ENCODE measurements at regions not wholly inside any gene's neighbourhood (a gene's known extent, or its start where the extent isn't known, plus 50 kb on each side); places are given as distances from the start of the nearest gene placed in this dataset.

- no peak for DNase-seq
- no peak for ATAC-seq
Observed at GRCh38 chr7:156223935-156224832, 411.9 kb upstream of the SHH start.

GRCh38 chr7:156222611-156223010 is 410.3 kb upstream of the SHH start:
- ATAC-seq (no peak), DNase-seq (no peak)

GRCh38 chr7:156222151-156222550 is 409.9 kb upstream of the SHH start:
- DNase-seq, result no peak
- ATAC-seq, result no peak

DNA sequence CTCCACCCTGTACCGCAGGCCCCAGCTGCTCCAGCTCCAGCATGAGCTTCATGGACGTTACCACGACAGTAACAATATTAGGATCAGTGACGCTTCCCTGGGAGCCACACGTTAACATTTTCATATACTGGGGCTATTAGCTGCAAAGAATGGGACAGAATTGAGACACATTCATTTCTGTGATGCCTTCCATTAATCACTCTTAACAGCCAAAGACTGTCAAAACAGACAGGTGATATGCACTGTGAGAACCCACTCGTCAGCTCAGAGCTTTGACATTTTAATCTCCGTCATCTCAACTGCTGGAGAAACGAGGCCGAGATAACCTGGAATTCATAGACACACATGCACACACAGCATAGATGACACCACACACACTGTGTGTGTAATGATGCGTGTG is 408.4 kb upstream of the SHH start:
- DNase-seq (no peak), ATAC-seq (no peak)

- ATAC-seq (peak; percentile 23), DNase-seq (no peak)
Observed at GRCh38 chr7:156220078-156220605, 407.9 kb upstream of the SHH start.

GRCh38 chr7:156219307-156220077 is 407.2 kb upstream of the SHH start:
- ATAC-seq (no peak), DNase-seq (no peak)

GRCh38 chr7:156218544-156219306 is 406.5 kb upstream of the SHH start:
- ATAC-seq (no peak), DNase-seq (no peak)

GRCh38 chr7:156217803-156218202 is 405.5 kb upstream of the SHH start:
- ATAC-seq (no peak), DNase-seq (no peak)

- ATAC-seq (no peak), DNase-seq (no peak)
Observed at GRCh38 chr7:156209087-156209486, 396.8 kb upstream of the SHH start.

- DNase-seq, result no peak
- no peak for ATAC-seq
Observed at GRCh38 chr7:156207306-156207705, 395.0 kb upstream of the SHH start.

DNA sequence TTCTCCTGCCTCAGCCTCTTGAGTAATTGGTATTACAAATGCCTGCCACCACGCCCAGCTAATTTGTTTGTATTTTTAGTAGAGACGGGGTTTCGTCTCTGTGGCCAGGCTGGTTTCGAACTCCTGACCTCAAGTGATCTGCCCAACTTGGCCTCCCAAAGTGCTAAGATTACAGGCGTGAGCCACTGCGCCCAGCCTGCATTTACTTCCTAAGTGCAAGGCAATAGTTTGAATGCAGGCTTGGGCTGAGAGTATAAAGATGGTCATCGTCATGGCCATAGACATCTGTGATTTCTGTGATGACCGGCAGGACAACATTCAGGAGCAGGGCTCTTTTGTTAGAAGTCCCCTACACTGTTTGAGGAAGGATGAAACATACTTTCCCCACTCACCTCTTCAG is 393.9 kb upstream of the SHH start:
- no peak for ATAC-seq
- DNase-seq, result no peak

GRCh38 chr7:156204820-156205219 is 392.6 kb upstream of the SHH start:
- no peak for ATAC-seq
- no peak for DNase-seq

GRCh38 chr7:156203923-156204322 is 391.7 kb upstream of the SHH start:
- DNase-seq (no peak), ATAC-seq (no peak)

- no peak for ATAC-seq
- DNase-seq, result no peak
Observed at GRCh38 chr7:156198277-156198676, 386.0 kb upstream of the SHH start.

GRCh38 chr7:156196649-156197048 is 384.4 kb upstream of the SHH start:
- no peak for DNase-seq
- ATAC-seq, result no peak

GRCh38 chr7:156195276-156195675 is 383.0 kb upstream of the SHH start:
- DNase-seq (no peak), ATAC-seq (no peak)

DNA sequence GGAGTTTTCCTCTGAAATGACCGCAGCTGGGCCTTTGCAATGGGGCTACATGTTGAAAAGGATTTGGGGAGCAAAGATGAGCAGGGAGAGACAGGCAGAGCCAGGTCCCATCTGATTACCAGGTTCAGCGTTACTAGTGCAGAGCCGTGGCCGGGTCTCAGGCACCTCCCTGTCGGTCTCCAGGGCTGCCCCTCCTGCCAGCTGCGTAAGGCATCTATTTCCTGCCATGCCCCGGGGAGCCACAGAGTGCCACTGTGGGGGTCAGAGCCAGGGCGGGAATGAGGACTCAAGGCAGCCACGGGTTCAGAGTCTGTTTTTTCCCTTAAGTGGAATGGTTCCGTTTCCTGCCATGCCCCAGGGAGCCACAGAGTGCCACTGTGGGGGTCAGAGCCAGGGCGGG is 382.6 kb upstream of the SHH start:
- ATAC-seq (no peak), DNase-seq (no peak)

GRCh38 chr7:156192921-156193320 is 380.7 kb upstream of the SHH start:
- ATAC-seq (no peak), DNase-seq (no peak)

DNA sequence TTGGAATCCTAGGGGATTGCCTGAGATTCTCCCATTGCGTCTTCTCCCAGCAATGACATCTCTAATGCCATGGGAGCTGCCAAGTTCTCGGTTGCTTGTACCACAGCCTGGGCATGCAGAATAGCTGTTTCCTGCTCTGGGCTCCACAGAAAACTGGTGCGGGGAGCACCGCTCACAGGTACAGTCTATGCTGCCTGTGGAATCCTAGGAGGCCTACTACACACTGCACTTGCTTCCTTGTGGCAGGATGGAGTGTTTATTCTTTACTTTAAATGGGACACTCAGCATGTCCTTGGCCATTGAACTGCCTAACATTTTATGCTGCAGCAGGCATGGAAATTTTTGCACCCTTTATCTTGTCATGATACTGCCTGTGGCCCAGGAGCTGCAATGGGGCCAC is 378.8 kb upstream of the SHH start:
- ATAC-seq (no peak), DNase-seq (no peak)

DNA sequence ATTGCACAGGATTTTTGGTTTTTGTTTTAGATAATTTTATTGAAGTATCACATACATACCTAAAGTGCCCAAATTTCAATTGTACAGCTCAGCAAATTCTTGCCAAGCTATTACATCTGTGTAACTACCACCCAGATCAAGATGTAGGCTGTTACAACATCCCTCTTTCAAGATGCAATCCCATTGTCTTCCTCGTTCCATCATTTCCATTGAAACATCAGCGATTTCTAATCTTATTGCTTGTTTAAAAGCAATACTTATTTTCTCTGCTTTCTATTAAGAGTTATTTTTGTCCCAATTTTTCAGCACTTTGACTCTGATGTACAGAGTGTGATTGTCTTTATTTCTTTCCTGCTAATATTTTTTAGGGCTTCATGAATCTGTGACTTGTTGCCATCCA is 372.8 kb upstream of the SHH start:
- ATAC-seq, result no peak
- no peak for DNase-seq

DNA sequence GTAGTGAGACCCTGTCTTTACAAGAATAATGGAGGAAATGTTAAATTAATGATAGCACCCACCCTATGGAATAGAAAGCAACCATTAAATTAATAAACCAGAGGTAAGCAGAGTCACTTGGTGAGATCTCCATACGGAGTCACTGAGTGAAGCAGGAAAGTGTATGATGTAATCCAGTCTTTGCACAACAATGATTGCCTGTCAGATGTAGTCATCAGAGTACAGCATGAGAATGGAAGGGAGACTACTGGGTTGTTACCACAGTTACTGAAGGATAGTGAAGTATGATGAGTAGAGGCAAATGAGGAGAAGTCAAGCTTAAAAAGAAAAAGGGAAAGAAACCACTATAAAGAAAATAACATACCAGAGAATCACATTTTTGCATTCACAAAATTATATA is 371.9 kb upstream of the SHH start:
- DNase-seq (no peak), ATAC-seq (no peak)

DNA sequence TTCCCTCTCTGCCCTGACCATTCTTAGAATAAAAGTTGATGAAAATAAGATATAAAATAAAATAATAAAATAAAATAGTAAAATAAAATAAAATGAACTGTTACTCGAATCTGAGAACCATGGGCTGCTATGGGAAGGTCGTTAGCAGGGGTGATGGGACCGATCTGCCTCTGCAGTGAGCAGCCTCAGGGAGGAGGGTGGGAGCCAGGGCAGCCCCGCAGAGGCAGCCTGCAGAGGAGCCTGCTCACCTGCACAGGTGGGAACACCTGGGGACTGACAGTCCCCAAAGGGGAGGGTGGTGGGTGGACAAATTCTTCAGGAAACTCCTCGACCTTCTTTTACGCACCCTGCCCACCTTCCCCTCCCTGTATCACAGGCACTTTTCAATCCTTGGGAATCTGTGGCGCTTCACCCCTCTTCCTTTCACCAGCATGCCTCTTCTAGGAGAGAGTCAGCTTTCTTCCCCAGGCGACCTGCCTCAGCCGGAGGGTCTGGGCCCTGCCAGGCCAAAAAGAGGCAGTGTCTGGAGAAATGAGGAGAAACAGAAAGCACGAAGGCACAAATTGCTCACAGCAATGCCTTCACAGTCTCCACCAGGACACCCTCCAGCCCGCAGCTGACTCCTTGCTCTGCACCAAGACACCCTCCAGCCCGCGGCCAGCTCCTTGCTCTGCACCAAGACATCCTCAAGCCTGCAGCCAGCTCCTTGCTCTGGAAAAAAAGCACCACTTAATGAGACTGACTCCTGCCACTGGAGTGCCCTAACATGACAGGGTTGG is 368.4 kb upstream of the SHH start:
- DNase-seq (no peak), ATAC-seq (no peak)

Measured in stimulated activated naive CD8-positive, alpha-beta T cell treated with anti-CD3 and anti-CD28 coated beads, Interleukin-15, Interleukin-2, amounts not matched to agents 100 U/mL and 50 U/mL, for 24 hours (primary cell).